MCF 10A (cell line): ENCODE measurements at regions not wholly inside any gene's neighbourhood (a gene's known extent, or its start where the extent isn't known, plus 50 kb on each side); places are given as distances from the start of the nearest gene placed in this dataset.

Source experiments
- BruUV-seq: library from RNA; stranded (reverse); fragments of 400-500 nt; replicated peaks from 2 replicates; lab custom pipeline; 2021; lab: Mats Ljungman, UMichigan
- CTCF ChIA-PET: fragments of 300-600 bp; sonication (Branson Sonifier 250); formaldehyde crosslinking; extraction: SDS; loops from one replicate; lab custom pipeline; 2021; ENCODE audit warnings: antibody characterized with exemption, inconsistent platforms; lab: Yijun Ruan, JAX
- POLR2A ChIA-PET: fragments of 300-600, 350-650 bp; sonication (Branson Sonifier 250); formaldehyde crosslinking; extraction: SDS; loops from one replicate; lab custom pipeline; 2020; ENCODE audit warnings: antibody characterized with exemption, inconsistent platforms; lab: Yijun Ruan, JAX
- DNase-seq: peaks from one replicate; pipeline ENCODE4 v3.0.0-alpha.2; 2018; ENCODE audit not compliant: unreplicated experiment
- H3K27ac Mint-ChIP-seq: one replicate; pipeline ENCODE4 v1.8.0; 2022; ENCODE audit warnings: mild to moderate bottlenecking, low read depth, mixed read lengths; ENCODE audit not compliant: unreplicated experiment
- H3K27me3 Mint-ChIP-seq: one replicate; pipeline ENCODE4 v1.8.0; 2022; ENCODE audit warnings: mixed read lengths; ENCODE audit not compliant: insufficient read depth, unreplicated experiment
- H3K36me3 Mint-ChIP-seq: one replicate; pipeline ENCODE4 v1.8.0; 2022; ENCODE audit warnings: mild to moderate bottlenecking, moderate library complexity, mixed read lengths; ENCODE audit not compliant: insufficient read depth, unreplicated experiment
- H3K4me1 Mint-ChIP-seq: one replicate; pipeline ENCODE4 v1.8.0; 2022; ENCODE audit warnings: mixed read lengths; ENCODE audit not compliant: insufficient read depth, unreplicated experiment
- H3K4me3 Mint-ChIP-seq: one replicate; pipeline ENCODE4 v1.8.0; 2022; ENCODE audit warnings: mild to moderate bottlenecking, moderate library complexity, mixed read lengths; ENCODE audit not compliant: unreplicated experiment
- H3K9me3 Mint-ChIP-seq: one replicate; pipeline ENCODE4 v1.8.0; 2022; ENCODE audit warnings: mixed read lengths; ENCODE audit not compliant: unreplicated experiment
- intact Hi-C: fragments of 100-400 bp; cut with micrococcal nuclease; formaldehyde crosslinking; loops from 2 replicates; pipeline ENCODE4 v1.14.1; 2022
- TF ChIP-seq, protein P1 (sequence below): fragments of 200-600 bp; IDR thresholded peaks from one replicate; pipeline ENCODE4 v1.8.0; 2022; ENCODE audit warnings: antibody characterized with exemption, mild to moderate bottlenecking; ENCODE audit not compliant: unreplicated experiment

DNA sequence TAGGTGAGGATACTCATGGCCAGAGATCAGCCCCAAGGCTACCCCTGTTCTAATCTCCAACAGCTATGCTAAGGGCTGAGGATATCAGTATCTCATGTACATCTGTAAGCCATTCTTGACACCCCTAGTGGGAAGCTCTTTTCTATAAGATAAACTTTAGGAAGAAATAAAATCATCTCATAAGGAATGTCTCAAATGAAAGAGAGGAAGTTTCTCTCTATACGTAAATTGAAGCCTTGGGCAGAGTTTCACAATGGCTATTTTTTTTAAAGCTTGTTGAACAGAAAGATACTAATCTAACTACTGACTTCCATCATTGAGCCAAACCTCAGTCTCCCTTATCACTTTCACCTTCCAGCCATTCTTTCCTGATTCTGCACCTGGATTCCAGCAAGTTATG, 405.7 kb downstream of the PRR16 start:
- Mint-ChIP-seq H3K4me3 (no peak overlapping the region), H3K27me3 (no peaks in the 10 kb centered on the region), H3K4me1 (peaks cover 6% of the 10 kb centered on the region), H3K9me3 (no peaks in the 10 kb centered on the region), H3K36me3 (no peaks in the 10 kb centered on the region), H3K27ac (no peak overlapping the region)
- no TSS peak for BruUV-seq
- POLR2A ChIA-PET: no interaction called here
- TF ChIP-seq, protein P1, sequence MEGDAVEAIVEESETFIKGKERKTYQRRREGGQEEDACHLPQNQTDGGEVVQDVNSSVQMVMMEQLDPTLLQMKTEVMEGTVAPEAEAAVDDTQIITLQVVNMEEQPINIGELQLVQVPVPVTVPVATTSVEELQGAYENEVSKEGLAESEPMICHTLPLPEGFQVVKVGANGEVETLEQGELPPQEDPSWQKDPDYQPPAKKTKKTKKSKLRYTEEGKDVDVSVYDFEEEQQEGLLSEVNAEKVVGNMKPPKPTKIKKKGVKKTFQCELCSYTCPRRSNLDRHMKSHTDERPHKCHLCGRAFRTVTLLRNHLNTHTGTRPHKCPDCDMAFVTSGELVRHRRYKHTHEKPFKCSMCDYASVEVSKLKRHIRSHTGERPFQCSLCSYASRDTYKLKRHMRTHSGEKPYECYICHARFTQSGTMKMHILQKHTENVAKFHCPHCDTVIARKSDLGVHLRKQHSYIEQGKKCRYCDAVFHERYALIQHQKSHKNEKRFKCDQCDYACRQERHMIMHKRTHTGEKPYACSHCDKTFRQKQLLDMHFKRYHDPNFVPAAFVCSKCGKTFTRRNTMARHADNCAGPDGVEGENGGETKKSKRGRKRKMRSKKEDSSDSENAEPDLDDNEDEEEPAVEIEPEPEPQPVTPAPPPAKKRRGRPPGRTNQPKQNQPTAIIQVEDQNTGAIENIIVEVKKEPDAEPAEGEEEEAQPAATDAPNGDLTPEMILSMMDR: no peak
- DNase-seq: no peak
- intact Hi-C loops: no loop called here
- CTCF ChIA-PET: interaction anchor here (0.6 to 0.8 kb wide), 2 partner anchors 12 to 869 kb away, joined by 3 to 4 read pairs; no protein-coding TSS in a partner anchor

DNA sequence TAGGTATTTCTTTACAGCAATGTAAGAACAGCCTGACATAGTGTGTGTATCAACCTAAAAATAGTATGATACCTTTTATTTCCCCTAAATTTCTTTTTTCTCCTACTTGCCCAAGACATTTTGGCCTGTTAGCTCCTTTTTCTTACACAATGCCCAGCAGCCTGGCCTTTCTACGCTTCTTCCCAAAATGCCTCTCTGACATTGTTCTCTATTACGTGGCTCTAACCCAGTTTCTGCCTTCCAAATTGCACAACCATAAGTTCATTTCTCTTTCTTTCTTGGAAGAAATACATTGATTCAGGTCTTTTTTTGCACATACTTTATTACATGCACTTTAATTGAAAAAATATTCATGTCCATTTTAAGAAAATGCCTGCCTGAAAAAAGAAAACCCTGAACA, 408.2 kb downstream of the PRR16 start:
- Mint-ChIP-seq H3K4me3 (no peak overlapping the region), H3K27ac (no peak overlapping the region), H3K9me3 (no peaks in the 10 kb centered on the region), H3K4me1 (peaks cover 6% of the 10 kb centered on the region), H3K36me3 (no peaks in the 10 kb centered on the region), H3K27me3 (no peaks in the 10 kb centered on the region)
- ChIA-PET POLR2A (no interaction called here), CTCF (interaction anchor here (0.7 kb wide), 1 partner anchor 84 kb away, joined by 3 read pairs; no protein-coding TSS in a partner anchor)
- DNase-seq: no peak
- no TSS peak for BruUV-seq
- TF ChIP-seq, protein P1: no peak
- intact Hi-C loops: no loop called here

DNA sequence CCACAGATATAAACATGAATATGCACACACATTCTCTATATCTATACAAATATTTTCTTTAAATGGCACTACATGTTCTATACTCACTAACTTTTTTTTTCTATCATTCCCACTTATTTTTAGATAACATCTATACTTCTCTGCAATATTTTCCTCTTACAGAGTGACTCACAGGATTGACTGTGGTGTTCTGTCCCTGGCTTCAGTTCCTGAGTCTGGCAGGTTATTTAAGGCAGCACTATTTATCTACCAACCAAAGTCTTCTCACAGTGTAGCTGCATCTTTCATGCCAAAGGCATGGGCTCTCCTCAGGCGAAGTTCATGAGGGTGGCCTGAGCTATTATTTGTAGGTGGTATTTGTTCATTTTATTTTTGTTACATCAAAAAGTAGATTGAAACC, 409.0 kb downstream of the PRR16 start:
- H3K9me3 Mint-ChIP-seq: no peaks in the 10 kb centered on the region
- peak; percentile 12 for DNase-seq
- H3K27ac Mint-ChIP-seq: no peak overlapping the region
- ChIA-PET POLR2A (no interaction called here), CTCF (interaction anchor here (0.5 to 1.2 kb wide), 2 partner anchors 21 to 1056 kb away, joined by 3 read pairs; no protein-coding TSS in a partner anchor)
- TF ChIP-seq, protein P1: no peak
- peaks cover 6% of the 10 kb centered on the region for H3K4me1 Mint-ChIP-seq
- intact Hi-C loops: no loop called here
- no peaks in the 10 kb centered on the region for H3K36me3 Mint-ChIP-seq
- no peak overlapping the region for H3K4me3 Mint-ChIP-seq
- no TSS peak for BruUV-seq
- no peaks in the 10 kb centered on the region for H3K27me3 Mint-ChIP-seq

DNA sequence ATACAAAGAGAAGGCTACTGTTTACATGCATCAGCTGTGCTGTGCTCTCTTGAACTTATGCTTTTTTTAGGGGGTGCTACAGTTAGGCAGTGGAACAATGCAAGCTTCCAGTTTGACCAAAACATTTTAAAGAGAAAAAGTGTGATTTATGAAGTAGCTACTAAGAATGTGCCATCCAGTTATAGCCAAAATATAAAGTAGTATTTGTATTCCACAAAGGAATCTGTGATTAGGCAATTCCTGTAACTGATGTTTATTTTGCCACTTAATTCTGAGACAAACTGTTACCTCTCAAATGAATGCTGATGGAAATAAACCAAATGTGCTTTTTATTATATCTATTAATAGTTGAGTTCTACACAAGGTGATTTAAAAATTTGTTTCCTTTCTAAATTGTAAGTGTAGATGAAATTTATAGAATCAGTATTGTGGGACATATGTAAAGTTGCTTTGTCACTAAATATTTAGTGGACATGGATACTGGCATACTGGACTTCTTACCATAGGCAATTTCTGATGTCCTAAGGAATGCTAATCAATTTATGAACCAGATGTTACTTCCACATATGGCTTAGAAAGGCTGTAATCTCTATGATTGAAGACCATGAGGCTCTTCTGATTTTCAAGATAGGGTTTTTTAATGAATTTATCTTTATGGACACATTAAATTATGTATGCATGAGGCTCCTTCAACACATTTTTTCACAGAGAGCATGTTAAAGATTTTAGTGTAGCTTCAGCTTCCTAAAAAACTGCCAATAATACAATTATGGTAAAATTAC, 410.2 kb downstream of the PRR16 start:
- POLR2A ChIA-PET: no interaction called here

More for the DNA sequence above, 410.2 kb downstream of the PRR16 start:
- H3K27ac Mint-ChIP-seq: no peak overlapping the region
- intact Hi-C loops: no loop called here
- H3K9me3 Mint-ChIP-seq: no peaks in the 10 kb centered on the region
- H3K27me3 Mint-ChIP-seq: no peaks in the 10 kb centered on the region
- BruUV-seq: no TSS peak
- no peak overlapping the region for H3K4me3 Mint-ChIP-seq
- H3K36me3 Mint-ChIP-seq: no peaks in the 10 kb centered on the region
- peaks cover 6% of the 10 kb centered on the region for H3K4me1 Mint-ChIP-seq
- TF ChIP-seq, protein P1: no peak
- CTCF ChIA-PET: interaction anchor here (1.2 kb wide), 1 partner anchor 23 kb away, joined by 3 read pairs; no protein-coding TSS in a partner anchor
- no peak for DNase-seq
